HG02623 (cell line): ENCODE measurements at regions not wholly inside any gene's neighbourhood (a gene's known extent, or its start where the extent isn't known, plus 50 kb on each side); places are given as distances from the start of the nearest gene placed in this dataset.
A peak's percentile ranks its signal among the peaks of the same experiment; 100 is the strongest.
"Not testable (repeated sequence)": the region's sequence is repeated elsewhere in the genome, so short reads cannot be mapped to it uniquely, and the experiment has no call there.

Source experiments
- ATAC-seq: cut with Tn5 transposase; IDR thresholded peaks from one replicate; pipeline ENCODE4 v1.9.1; 2021; ENCODE audit warnings: moderate library complexity; ENCODE audit not compliant: unreplicated experiment

GRCh38 chr20:53872561-53873229 is 197.7 kb downstream of the BCAS1 start:
- no peak for ATAC-seq

DNA sequence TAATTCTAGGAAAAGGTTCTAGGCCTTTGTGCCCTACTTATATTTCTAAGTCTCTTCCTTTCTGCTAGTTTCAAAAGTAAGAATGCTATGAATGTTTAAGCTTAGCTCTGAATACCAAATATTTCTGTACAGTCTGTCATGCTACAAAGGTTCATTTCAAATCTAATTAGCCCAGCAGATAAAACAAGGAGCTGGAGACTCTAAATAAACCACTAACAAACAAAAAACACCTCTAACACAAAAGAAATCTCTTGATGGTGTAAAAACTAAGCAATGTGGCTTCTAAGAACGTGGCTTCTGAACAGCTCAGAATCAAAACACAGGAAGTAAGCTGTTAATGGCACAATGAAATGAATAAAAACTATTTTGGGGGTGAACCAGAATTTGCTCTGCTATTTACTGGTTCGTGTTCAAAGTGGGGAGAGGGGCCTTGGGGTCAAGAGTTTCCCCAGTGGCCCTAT is 198.3 kb downstream of the BCAS1 start:
- no peak for ATAC-seq

DNA sequence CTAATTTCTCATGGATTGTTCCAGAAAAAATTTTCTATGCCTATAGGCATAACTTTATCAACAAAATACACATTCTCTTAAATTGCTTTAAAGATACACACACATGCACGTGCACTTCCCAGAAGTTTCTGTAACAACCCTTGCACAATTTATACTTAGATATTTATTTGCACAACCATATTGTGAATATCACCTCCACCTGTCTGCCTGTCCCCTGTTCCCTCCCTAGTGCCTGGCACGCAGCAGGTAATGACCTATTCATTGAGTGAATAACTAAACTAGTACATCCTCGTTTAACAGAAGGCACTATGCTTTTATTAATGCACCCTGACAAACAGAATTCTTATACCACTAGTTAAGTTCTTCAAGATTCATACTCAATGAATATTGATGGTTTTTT is 198.9 kb downstream of the BCAS1 start:
- no peak for ATAC-seq

DNA sequence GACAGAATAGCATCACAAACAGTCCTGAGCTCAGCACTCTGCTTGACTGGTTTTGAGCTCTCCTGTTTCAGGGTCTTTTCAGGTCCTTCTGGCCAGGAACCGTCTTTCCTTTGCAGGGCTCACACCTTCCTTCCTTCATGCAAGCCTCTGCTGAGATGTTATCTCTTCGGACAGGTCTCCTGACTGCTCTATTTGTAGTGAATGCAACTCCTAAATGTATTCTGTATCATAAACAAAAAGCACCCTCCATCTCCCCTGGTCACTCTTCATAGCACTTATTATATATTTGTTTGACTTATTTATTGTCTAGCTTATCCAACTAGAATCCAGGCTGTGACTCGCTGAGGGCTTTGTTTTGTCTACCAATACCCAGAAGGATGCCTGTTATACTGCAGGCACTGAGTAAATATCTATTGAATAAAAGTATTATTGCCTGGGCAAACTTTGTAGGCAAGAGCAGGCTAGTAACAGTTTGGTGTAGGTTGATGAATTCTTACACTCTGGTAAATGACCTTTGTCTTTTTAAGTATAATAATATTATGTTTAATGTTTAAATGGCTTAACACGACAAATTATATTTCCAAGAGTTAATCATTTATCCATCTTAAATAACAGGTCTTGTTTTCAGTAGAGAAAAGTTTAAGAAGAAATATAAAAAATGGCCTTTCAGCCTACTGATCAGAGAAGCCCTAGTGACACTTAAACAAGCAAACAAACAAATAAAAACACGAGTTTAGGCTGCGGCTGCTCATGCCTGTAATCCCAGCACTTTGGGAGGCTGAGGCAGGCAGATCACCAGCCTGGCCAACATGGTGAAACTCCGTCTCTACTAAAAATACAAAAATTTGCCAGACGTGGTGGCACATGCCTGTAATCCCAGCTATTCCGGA is 199.7 kb downstream of the BCAS1 start:
- no peak for ATAC-seq

DNA sequence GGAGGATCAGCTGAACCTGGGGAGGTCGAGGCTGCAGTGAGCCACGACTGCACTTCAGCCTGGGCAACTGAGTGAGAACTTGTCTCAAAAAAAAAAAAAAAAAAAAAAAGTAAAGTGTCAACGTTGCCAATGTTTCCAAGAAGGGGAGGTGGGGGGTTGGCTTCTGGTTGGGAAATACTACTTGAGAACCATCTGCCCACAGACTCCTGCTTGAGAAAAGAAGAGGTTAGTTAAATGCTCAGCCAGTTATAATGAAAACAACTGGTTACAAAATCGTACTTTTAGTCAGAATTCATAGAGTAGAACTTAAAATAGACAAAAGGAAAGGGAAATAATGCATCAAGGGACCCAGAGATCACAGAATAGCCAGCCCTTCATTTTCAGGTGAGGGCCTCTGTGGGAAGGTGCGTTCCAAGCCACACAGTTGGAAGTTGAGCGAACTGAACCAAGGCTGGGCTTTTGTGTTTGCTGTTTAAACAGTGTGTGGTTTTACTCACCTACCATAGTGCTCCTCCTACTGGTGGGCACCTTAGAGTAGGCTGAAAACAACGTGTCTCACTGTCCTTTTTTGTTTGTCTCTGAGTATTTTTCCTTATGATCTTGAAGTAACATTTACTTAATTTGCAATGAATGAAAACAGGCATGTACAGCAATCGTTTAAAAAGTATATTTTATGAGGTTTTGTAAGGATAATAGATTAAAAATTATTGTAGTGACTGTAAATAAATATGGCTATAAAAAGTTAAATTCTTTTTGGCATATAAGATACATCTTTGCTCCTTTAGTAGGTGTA is 200.7 kb downstream of the BCAS1 start:
- peak; percentile 56 for ATAC-seq

DNA sequence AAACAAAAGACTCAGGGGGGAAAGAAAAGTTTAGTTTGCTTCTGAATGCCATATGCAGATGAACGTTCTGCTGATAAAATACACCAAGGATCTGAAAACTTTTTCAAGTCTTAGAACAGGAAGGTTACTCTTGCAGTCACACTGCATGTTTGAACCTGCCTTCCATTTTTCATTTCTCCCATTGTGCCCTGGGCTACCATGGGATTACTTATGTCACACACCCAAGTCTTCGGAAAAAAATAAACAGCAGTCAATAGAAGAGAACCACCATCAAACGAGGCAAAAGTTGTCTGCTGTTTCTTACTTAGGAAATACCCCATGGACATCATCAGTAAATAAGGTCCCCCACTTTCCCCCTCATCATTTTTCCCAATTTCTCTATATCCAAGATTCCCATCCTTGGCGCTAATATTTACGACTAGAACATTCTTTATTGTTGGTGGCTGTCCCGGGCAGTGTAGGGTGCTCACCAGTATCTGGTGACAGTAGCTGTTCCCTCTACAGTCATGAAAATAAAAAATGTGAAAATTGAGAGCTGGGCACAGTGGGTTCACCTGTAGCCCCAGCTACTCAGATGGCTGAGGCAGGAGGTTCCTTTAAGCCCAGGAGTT is 202.5 kb downstream of the BCAS1 start:
- ATAC-seq: no peak

DNA sequence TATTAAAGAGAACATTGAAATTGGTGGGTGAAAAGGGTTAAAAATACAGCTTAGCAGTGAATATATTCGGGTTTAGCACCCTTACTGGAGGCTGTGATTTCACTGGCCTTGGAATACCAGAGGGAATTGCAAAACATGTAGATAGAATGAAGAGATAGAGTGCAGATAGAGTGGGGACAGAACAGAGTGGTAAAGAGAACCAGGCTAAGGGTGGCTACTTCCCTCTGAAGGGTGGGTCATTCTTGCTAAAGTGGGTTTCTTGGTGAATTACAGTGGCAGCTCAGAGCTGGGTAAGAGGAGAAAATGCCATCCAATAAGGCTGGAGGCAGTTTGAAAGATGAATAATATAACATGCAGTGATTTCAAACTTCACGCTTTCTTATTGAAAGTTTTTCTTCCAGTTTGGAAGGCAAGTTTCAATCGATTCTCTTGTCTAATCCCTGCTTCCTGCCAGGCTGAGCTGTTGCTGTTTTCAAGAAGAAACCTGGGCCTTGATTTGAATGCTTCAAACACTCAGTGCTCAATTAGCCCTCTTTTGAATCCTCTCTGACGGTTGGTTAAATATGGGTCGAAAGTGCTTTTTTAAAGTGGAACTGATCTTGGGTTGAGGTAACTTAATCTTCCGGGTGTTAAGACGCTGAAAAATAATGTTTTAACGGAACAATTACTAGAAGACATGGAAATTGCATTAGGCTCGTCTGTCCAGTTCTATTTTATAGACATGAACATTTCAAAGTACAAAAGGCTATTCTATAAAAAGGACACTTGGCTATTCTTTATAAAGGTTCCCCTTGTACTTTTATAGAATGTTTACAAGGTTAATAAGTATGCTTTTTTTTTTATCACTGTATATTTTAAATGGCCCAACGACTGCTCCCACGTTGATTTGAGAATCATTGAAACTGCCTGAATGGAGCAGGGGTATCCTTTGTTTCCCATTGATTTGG is 203.3 kb downstream of the BCAS1 start:
- no peak for ATAC-seq

DNA sequence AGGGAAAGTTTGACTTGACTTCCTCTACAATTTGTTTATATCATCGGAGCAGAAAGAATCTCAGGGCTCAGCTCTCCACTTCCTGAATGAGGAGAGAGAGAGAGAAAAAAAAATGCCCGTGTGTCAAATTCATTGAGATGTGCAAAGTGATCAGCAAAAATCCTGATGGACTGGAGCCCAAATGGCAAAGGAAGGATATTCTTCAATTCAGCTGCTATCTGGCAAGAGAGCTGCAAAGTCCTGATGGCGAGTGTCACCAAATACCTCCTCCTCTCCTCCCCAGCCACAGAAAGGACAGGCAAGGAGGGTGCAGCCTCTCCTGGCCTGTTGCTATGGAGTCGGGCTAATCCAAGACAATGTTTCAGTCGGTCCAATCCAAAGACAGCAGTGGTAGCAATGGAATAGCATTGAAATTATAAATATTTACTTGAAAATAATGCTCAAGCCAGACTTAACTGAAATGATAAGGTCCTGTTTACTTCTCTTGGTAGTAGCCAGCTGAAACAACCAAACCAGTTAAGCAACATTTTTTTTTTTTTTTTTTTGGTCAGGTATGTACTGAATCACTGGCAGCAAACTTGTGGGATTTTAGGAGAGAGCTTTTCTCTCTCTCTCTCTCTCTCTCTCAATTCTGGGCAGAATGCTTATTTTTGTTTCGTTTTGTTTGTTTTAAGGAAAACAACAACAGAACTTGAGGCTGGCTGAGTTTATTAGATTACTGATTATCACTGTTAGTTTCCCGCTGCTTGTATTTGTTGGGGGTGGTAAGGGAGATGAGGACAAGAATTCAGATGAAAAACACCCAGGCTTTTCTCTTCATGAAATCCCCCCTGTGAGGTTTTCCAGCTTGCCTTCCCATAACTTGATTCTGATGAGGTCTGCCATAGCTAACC is 204.2 kb downstream of the BCAS1 start:
- ATAC-seq: no peak

DNA sequence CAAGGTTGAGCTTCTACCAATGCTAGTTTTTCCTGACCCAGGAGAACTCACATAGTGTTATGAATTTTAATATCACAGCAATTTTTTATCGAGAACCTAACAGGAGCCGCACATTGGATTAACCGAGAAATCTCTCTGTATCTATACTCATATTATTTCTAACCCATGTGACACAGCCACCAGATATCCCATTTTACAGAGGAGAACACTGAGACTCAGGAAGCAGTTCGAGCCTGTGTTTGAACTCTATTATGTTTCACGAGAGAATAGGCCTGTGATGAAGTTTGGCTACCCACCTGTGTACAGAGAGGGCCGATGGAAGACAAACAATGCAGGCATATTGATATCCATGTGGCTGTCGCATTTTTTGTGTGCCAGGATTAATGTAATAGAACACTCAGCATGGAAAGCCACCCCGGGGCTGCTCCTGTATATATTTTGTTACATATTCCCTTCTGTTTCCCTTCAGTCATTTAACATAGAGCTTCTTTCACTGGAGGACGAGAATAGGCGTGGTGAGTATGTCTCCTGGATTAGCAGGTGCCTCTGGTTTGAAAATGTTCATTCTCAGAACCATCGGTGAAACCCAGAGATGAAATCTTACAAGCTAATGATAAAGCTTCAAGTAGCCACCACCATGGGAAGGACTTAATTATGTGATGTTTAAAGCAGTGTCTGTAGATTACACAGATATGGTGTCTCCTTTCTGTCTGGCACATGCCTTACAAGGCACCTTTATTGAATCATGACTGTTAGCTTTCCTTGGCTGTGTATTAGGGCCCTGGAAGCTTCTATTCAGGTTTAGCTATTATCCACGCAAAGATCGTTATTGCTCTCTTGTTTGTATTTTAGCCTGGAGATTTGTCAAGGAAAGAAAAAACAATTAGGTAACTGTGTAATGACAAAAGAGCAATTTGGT is 205.4 kb downstream of the BCAS1 start:
- ATAC-seq: not testable (repeated sequence)

DNA sequence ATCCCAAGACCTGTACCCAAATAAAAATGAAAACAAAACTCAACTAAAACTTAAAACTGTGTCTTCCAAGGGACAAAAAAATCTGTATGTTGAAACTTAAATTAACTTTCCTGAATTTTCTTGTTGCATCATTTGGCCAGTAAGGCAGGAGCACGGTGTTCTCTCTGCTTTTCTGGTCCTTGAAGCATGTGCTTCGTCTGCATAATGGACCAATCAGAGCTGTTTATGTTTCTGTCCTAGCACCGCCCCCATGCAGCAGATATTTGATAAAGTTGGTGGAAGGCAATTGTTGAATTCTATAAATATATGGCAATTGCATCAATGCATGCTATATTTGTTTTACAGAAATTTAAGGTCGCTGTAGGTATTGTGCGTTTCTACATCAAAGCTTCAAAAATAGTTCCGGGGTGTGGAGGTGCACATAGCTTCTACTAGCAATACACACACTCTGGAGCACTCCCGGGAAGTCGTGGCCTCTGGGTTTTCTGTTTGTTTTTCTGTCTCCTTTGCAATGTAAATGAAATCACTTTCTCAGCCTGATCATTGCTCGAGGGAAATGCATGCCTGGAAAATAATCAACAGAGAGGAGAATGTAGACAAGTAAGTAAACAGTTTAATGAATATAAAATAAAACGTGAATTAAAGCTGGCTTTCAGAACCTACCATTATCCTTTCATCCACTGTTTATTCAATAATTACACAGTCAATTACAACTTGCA is 206.3 kb downstream of the BCAS1 start:
- not testable (repeated sequence) for ATAC-seq

DNA sequence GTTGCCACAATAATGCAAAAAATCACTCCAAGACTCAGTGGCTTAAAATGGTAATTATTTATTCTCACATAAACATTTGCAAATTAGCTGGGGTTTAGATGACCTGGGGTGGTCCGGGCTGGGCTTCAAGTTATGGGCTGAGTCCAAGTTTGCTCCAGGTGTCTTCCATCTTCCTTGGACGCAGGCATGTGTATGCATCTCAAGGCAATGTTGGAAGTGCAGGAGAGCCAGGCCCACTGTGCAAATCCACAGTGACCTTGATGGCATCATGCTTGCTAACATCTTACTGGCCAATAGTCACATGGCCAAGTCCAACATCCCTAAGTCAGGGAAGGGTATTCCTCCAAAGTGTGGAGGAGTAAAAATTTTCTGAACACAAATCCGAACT is 206.9 kb downstream of the BCAS1 start:
- not testable (repeated sequence) for ATAC-seq

DNA sequence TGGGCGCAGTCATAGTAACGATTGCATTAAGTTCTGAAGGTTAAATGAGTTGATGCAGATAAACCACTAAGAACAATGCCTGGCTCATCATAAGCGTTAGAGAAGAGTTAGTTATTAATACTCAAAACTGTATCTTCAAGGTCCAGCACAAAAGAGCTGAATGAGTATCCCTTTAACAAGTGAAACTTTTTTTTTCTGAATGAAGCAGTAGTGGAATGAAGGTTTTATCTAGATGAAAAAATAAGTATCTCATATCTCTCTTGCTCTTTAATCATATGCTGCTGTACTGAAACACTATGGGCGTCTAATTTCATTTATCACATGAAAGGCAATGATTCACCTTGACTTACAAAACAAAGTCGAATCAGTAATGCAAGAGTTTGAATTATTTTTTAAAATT is 207.4 kb downstream of the BCAS1 start:
- ATAC-seq: not testable (repeated sequence)

GRCh38 chr20:53862490-53862889 is 207.9 kb downstream of the BCAS1 start:
- ATAC-seq: not testable (repeated sequence)

- ATAC-seq: not testable (repeated sequence)
Measured at GRCh38 chr20:53862136-53862397, 208.3 kb downstream of the BCAS1 start.

DNA sequence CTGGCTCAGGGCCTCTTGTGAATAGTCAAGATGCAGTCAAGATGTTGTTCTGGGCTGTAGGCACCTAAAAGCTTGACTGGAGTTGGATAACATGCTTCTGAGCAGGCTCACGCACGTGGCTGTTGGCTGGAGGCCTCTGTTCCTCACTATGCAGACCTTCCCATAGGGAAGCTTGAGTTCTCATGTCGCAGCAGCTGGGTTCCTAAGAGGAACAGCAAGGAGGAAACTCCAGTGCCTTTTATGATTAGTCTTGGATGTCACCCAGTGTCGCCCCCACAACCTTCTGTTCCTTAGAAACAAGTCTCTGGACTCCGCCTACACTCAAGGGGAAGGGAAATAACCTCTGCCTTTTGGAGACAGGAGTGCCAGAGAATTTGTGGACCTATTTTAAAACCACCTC is 210.7 kb downstream of the BCAS1 start:
- no peak for ATAC-seq

- ATAC-seq: not testable (repeated sequence)
Measured at GRCh38 chr20:53859009-53859408, 211.4 kb downstream of the BCAS1 start.

GRCh38 chr20:53858516-53858915 is 211.9 kb downstream of the BCAS1 start:
- not testable (repeated sequence) for ATAC-seq
